Panc1 (cell line): ENCODE measurements at regions not wholly inside any gene's neighbourhood (a gene's known extent, or its start where the extent isn't known, plus 50 kb on each side); places are given as distances from the start of the nearest gene placed in this dataset.

ENCODE experiments used
- CTCF ChIP-seq: fragments of 450-650 bp; IDR thresholded peaks from 2 replicates; pipeline ENCODE4 v1.5.1; 2017; ENCODE audit warnings: mild to moderate bottlenecking
- POLR2AphosphoS5 ChIP-seq: IDR thresholded peaks from 2 replicates; pipeline ENCODE4 v1.6.1; 2012; ENCODE audit warnings: mild to moderate bottlenecking, low read depth, low read length, moderate library complexity
- REST ChIP-seq, 2 experiments: IDR thresholded peaks; 2 replicates each; pipeline ENCODE4 v1.6.1; 2011 to 2012; ENCODE audit warnings: low read depth in 2 of 2, control low read depth in 1 of 2, low read length in 1 of 2, mild to moderate bottlenecking in 1 of 2, moderate library complexity in 1 of 2; ENCODE audit not compliant: insufficient read depth in 1 of 2

- TF ChIP-seq CTCF (no peak), POLR2AphosphoS5 (no peak), REST (IDR thresholded peaks at IDR 0.05; ENCODE audit: insufficient read depth in 1 of 2, low read depth in 2 of 2, low read length in 1 of 2) (no peak)
These were observed 147.9 kb downstream of the TFAP2B start for GRCh38 chr6:50966532-50966931.
